Liver (tissue), 8 donors: ENCODE measurements at regions not wholly inside any gene's neighbourhood (a gene's known extent, or its start where the extent isn't known, plus 50 kb on each side); places are given as distances from the start of the nearest gene placed in this dataset.

Source experiments
- DNase-seq: peaks from one replicate; pipeline ENCODE4 v3.0.0-alpha.2; 2017; ENCODE audit warnings: low spot score
- H3K27ac ChIP-seq, 2 donors: one replicate each; pipeline ENCODE4 v1.7.0; 2013; ENCODE audit warnings: inconsistent platforms in 2 of 2, low read length in 2 of 2, control low read depth in 1 of 2, low read depth in 1 of 2, mild to moderate bottlenecking in 1 of 2
- H3K27me3 ChIP-seq, 4 donors: one replicate each; pipeline versions ENCODE4 v1.6.1 to v1.7.0; 2013; ENCODE audit warnings: low read length in 3 of 4, inconsistent platforms in 1 of 4, mild to moderate bottlenecking in 1 of 4, moderate library complexity in 1 of 4; ENCODE audit not compliant: control insufficient read depth in 4 of 4, insufficient read depth in 4 of 4
- H3K36me3 ChIP-seq, 4 donors: one replicate each; pipeline versions ENCODE4 v1.6.1 to v1.7.0; 2013; ENCODE audit warnings: low read length in 3 of 4, mild to moderate bottlenecking in 3 of 4, low read depth in 1 of 4, moderate library complexity in 1 of 4; ENCODE audit not compliant: control insufficient read depth in 4 of 4, insufficient read depth in 3 of 4
- H3K4me1 ChIP-seq, 4 donors: one replicate each; pipeline versions ENCODE4 v1.6.1 to v1.7.0; 2013; ENCODE audit warnings: low read length in 3 of 4, mild to moderate bottlenecking in 3 of 4, moderate library complexity in 1 of 4; ENCODE audit not compliant: control insufficient read depth in 4 of 4, insufficient read depth in 4 of 4
- H3K4me3 ChIP-seq, 3 donors: one replicate each; pipeline versions ENCODE4 v1.6.1 to v1.7.0; 2013; ENCODE audit warnings: low read length in 3 of 3, control low read depth in 1 of 3, low read depth in 1 of 3, mild to moderate bottlenecking in 1 of 3
- H3K9ac ChIP-seq, 2 donors: one replicate each; pipeline ENCODE4 v1.7.0; 2013; ENCODE audit warnings: low read length in 2 of 2, mild to moderate bottlenecking in 2 of 2, moderate library complexity in 2 of 2, control low read depth in 1 of 2, low read depth in 1 of 2
- H3K9me3 ChIP-seq, 4 donors: one replicate each; pipeline versions ENCODE4 v1.6.1 to v1.7.0; 2013; ENCODE audit warnings: low read length in 3 of 4; ENCODE audit not compliant: control insufficient read depth in 4 of 4
- CTCF ChIP-seq: fragments of 150-350 bp; IDR thresholded peaks from 2 replicates; pipeline ENCODE4 v1.5.1; 2017; ENCODE audit warnings: improper control_type of control experiment, low read depth, low read length; ENCODE audit not compliant: missing input control
- EGR1 ChIP-seq, 2 donors: IDR thresholded peaks; 2 replicates each; pipeline ENCODE4 v1.6.1; 2016 to 2018; ENCODE audit warnings: antibody characterized with exemption in 2 of 2, low read depth in 2 of 2
- FOXA1 ChIP-seq: IDR thresholded peaks from 2 replicates; pipeline ENCODE4 v1.6.1; 2016; ENCODE audit warnings: antibody characterized with exemption
- GABPA ChIP-seq, 2 donors: IDR thresholded peaks in 1 of 2; conservative IDR thresholded peaks in 1 of 2; 2 replicates each; pipeline ENCODE4 v1.6.1; 2016; ENCODE audit warnings: antibody characterized with exemption in 2 of 2, mild to moderate bottlenecking in 1 of 2, moderate library complexity in 1 of 2
- HNF4A ChIP-seq, 2 donors: conservative IDR thresholded peaks; 2 replicates each; pipeline ENCODE4 v1.6.1; 2016; ENCODE audit warnings: antibody characterized with exemption in 2 of 2, mild to moderate bottlenecking in 2 of 2
- JUND ChIP-seq, 2 donors: IDR thresholded peaks; 2 replicates each; pipeline ENCODE4 v1.6.1; 2016; ENCODE audit warnings: antibody characterized with exemption in 2 of 2
- NR2F2 ChIP-seq: IDR thresholded peaks from 2 replicates; pipeline ENCODE4 v1.6.1; 2016; ENCODE audit warnings: antibody characterized with exemption
- RXRA ChIP-seq, 2 donors: IDR thresholded peaks; 2 replicates each; pipeline ENCODE4 v1.6.1; 2017 to 2018; ENCODE audit warnings: antibody characterized with exemption in 2 of 2, mild to moderate bottlenecking in 1 of 2
- SP1 ChIP-seq: IDR thresholded peaks from 2 replicates; pipeline ENCODE4 v1.6.1; 2018; ENCODE audit warnings: antibody characterized with exemption, mild to moderate bottlenecking
- YY1 ChIP-seq: IDR thresholded peaks from 2 replicates; pipeline ENCODE4 v1.6.1; 2016; ENCODE audit warnings: antibody characterized with exemption, mild to moderate bottlenecking
- ZBTB33 ChIP-seq: IDR thresholded peaks from 2 replicates; pipeline ENCODE4 v1.6.1; 2016; ENCODE audit warnings: antibody characterized with exemption
- WGBS: extraction: QIAGEN DNeasy Blood & Tissue Kit; methylation state at CpG from one replicate; pipeline ENCODE4 v1.1.7; 2013; 5-methylcytosine and 5-hydroxymethylcytosine counted together
- TF ChIP-seq, protein P1 (sequence below): IDR thresholded peaks from 2 replicates; pipeline ENCODE4 v1.6.1; 2016; ENCODE audit warnings: antibody characterized with exemption
- TF ChIP-seq, protein P2 (sequence below): IDR thresholded peaks from 2 replicates; pipeline ENCODE4 v1.6.1; 2016; ENCODE audit warnings: antibody characterized with exemption, mild to moderate bottlenecking
- TF ChIP-seq, protein P3 (sequence below): IDR thresholded peaks from 2 replicates; pipeline ENCODE4 v1.6.1; 2016; ENCODE audit warnings: antibody characterized with exemption
- donor health status: healthy.
- donor health status: healthy.
- donor health status: healthy.
- donor health status: healthy.
- donor health status: healthy.

DNA sequence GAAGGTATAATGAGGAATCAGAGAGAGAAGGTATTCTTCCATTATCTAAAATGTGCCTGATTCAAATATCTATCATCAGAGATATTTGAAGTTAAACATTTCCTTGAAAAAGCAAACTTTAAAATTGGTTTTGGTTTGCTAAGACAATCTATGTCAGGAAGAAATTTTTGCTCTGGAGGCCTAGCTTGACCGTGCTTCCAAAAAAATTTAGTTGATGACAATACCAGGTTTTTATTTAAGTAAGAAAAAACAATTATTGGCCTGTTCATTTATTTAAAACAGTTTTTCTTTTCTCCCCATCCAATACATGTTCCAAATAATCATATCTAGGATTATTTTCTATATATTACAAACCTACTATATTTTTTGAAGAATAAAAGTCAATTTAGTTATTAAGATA, 75.3 kb downstream of the OTOL1 start:
- Histone ChIP-seq H3K9me3 (no peaks in the 10 kb centered on the region), H3K9ac (no peak overlapping the region), H3K36me3 (no peaks in the 10 kb centered on the region), H3K4me1 (no peaks in the 10 kb centered on the region), H3K4me3 (no peak overlapping the region), H3K27ac (no peak overlapping the region), H3K27me3 (peaks cover 0 to 3% (median 0%) of the 10 kb centered on the region in 4 donors)
- TF ChIP-seq SP1 (no peak), EGR1 (IDR thresholded peaks at IDR 0.05; ENCODE audit: low read depth in 2 of 2) (no peak)
- TF ChIP-seq, protein P1, sequence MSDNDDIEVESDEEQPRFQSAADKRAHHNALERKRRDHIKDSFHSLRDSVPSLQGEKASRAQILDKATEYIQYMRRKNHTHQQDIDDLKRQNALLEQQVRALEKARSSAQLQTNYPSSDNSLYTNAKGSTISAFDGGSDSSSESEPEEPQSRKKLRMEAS, result no peak
- no peak for DNase-seq
- WGBS, result 94% methylated on average over 1 of the region's 1 CpG

DNA sequence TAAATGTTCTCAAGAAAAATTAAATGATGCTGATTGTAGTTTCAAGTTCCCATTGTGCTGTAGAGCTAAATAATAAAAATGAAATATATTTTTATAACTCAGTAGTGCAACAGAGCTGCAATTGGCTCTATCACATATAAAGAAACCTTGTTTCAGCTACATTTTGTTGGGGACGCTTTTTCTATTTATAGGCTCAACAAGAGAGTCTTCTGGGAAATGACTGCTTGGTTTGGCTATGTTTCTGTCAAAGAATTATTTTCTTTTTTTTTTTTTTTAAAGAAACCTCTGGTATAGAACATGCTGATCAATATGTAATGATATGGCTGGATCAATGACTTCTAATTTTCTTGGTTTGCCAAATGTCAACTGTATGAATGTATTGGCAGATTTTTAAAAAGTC, 76.5 kb downstream of the OTOL1 start:
- no peak overlapping the region for H3K27ac ChIP-seq
- H3K9ac ChIP-seq, result no peak overlapping the region
- no peak overlapping the region for H3K4me3 ChIP-seq
- no peaks in the 10 kb centered on the region for H3K4me1 ChIP-seq
- WGBS, result 77% methylated on average over 1 of the region's 1 CpG
- H3K9me3 ChIP-seq, result no peaks in the 10 kb centered on the region
- DNase-seq, result no peak
- TF ChIP-seq YY1 (no peak), ZBTB33 (no peak), NR2F2 (no peak), HNF4A (conservative IDR thresholded peaks at IDR 0.05) (no peak), SP1 (no peak), RXRA (IDR thresholded peaks at IDR 0.05) (no peak), GABPA (IDR thresholded peaks at IDR 0.05 in 1 of 2, conservative IDR thresholded peaks at IDR 0.05 in 1 of 2) (no peak), EGR1 (IDR thresholded peaks at IDR 0.05; ENCODE audit: low read depth in 2 of 2) (no peak), CTCF (no peak), JUND (IDR thresholded peaks at IDR 0.05) (no peak), FOXA1 (no peak)
- TF ChIP-seq, protein P1, result no peak
- TF ChIP-seq, protein P2, sequence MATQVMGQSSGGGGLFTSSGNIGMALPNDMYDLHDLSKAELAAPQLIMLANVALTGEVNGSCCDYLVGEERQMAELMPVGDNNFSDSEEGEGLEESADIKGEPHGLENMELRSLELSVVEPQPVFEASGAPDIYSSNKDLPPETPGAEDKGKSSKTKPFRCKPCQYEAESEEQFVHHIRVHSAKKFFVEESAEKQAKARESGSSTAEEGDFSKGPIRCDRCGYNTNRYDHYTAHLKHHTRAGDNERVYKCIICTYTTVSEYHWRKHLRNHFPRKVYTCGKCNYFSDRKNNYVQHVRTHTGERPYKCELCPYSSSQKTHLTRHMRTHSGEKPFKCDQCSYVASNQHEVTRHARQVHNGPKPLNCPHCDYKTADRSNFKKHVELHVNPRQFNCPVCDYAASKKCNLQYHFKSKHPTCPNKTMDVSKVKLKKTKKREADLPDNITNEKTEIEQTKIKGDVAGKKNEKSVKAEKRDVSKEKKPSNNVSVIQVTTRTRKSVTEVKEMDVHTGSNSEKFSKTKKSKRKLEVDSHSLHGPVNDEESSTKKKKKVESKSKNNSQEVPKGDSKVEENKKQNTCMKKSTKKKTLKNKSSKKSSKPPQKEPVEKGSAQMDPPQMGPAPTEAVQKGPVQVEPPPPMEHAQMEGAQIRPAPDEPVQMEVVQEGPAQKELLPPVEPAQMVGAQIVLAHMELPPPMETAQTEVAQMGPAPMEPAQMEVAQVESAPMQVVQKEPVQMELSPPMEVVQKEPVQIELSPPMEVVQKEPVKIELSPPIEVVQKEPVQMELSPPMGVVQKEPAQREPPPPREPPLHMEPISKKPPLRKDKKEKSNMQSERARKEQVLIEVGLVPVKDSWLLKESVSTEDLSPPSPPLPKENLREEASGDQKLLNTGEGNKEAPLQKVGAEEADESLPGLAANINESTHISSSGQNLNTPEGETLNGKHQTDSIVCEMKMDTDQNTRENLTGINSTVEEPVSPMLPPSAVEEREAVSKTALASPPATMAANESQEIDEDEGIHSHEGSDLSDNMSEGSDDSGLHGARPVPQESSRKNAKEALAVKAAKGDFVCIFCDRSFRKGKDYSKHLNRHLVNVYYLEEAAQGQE, result no peak
- TF ChIP-seq, protein P3, sequence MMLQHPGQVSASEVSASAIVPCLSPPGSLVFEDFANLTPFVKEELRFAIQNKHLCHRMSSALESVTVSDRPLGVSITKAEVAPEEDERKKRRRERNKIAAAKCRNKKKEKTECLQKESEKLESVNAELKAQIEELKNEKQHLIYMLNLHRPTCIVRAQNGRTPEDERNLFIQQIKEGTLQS, result no peak
- H3K27me3 ChIP-seq, result peaks cover 0 to 2% (median 0%) of the 10 kb centered on the region in 4 donors
- H3K36me3 ChIP-seq, result no peaks in the 10 kb centered on the region
